ENCODE measurements at regions not wholly inside any gene's neighbourhood (a gene's known extent, or its start where the extent isn't known, plus 50 kb on each side); places are given as distances from the start of the nearest gene placed in this dataset.

DNA sequence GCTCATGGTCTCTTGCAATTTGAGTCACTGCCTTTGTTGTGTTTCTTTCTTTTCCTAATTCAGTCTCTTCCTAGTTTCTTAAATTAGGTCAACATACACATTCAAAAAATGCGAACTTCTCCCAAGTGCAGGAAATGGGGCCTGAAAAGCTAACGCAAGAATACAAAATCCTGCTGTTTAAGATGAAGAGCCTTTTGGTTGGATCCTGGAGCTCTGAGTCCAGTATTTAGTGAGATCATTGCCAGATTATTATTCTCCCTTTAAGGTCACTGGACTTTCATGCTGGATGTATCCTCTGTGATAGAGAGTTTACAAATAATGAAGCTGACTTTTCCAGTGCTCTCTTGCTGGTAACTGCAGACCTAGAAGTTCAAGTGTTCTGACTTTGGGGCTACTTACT lies 401.9 kb upstream of the MKI67 start:
- Histone ChIP-seq H3K27ac (ENCODE audit: low read depth, low read length) (no peak overlapping the region), H3K9ac (ENCODE audit: low read length) (no peak overlapping the region), H3K36me3 (ENCODE audit: control insufficient read depth, insufficient read depth, low read length) (no peaks in the 10 kb centered on the region), H3K27me3 (ENCODE audit: control insufficient read depth, insufficient read depth, low read length) (peaks cover 2% of the 10 kb centered on the region), H3K4me1 (ENCODE audit: control insufficient read depth, insufficient read depth, low read length) (no peaks in the 10 kb centered on the region), H3K4me3 (ENCODE audit: low read length) (no peak overlapping the region)

DNA sequence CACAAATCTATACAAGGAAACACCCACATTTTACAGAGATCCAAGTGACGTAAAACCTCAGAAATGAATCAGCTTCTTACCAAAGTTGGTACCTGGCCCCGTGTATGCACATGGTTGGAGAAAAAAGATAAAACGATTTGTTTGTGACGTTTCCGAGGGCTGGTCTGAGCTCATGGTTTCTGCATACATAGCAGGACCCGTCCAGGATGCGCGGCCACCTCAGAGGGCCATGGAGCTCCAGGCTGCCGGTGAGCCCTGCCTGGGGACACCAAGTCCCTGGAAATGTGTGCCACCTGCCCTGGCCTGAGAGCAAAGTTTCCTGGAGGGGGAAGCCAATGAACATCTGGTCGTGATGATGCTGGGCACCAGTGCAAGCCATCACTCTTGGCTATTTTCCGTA lies 402.6 kb upstream of the MKI67 start:
- no peaks in the 10 kb centered on the region for H3K36me3 ChIP-seq (ENCODE audit: control insufficient read depth, insufficient read depth, low read length)
- no peak overlapping the region for H3K9ac ChIP-seq (ENCODE audit: low read length)
- H3K4me1 ChIP-seq (ENCODE audit: control insufficient read depth, insufficient read depth, low read length), result no peaks in the 10 kb centered on the region
- peaks cover 2% of the 10 kb centered on the region for H3K27me3 ChIP-seq (ENCODE audit: control insufficient read depth, insufficient read depth, low read length)
- no peak overlapping the region for H3K4me3 ChIP-seq (ENCODE audit: low read length)
- no peak overlapping the region for H3K27ac ChIP-seq (ENCODE audit: low read depth, low read length)

DNA sequence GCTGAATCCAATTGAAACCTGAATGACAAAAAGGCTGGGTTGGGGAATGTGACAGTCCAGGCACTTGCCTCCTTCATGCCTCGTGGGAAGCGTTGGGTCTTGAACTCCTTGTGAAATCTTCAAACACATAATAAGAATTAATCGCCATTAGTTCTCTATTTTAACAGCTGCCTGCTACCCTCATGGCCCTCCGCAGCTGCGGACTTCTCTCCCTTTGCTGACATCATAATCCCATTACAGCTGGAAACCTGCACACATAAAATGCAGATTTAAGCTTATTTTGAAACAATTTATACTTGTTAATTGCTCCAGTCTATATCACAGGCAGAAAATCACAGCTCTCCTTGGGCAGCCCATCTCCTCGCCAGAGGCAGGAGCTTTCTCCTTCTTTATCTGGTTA lies 403.0 kb upstream of the MKI67 start:
- H3K27ac ChIP-seq (ENCODE audit: low read depth, low read length), result no peak overlapping the region
- H3K4me1 ChIP-seq (ENCODE audit: control insufficient read depth, insufficient read depth, low read length), result no peaks in the 10 kb centered on the region
- peaks cover 2% of the 10 kb centered on the region for H3K27me3 ChIP-seq (ENCODE audit: control insufficient read depth, insufficient read depth, low read length)
- no peak overlapping the region for H3K9ac ChIP-seq (ENCODE audit: low read length)
- H3K36me3 ChIP-seq (ENCODE audit: control insufficient read depth, insufficient read depth, low read length), result no peaks in the 10 kb centered on the region
- no peak overlapping the region for H3K4me3 ChIP-seq (ENCODE audit: low read length)

DNA sequence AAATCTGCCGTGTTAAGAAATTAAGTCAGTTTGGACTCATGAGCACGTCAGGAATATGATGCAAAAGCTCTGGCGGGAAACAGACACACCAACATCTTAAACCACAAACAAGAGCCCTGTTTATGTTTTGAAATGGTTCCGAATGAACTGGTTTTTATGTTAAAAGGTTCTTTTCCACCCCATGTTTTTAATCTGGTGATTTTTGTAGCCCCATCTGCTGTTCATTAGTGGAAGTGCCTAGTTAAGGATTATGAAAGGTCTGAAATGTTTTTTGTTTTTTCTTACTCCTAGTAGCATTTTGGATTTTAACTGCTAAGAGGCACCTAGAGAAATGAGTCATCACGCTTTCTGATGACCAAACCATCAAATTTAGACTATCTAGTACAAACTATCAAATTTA lies 404.1 kb upstream of the MKI67 start:
- Histone ChIP-seq H3K27me3 (ENCODE audit: control insufficient read depth, insufficient read depth, low read length) (peaks cover 2% of the 10 kb centered on the region), H3K4me1 (ENCODE audit: control insufficient read depth, insufficient read depth, low read length) (no peaks in the 10 kb centered on the region), H3K36me3 (ENCODE audit: control insufficient read depth, insufficient read depth, low read length) (no peaks in the 10 kb centered on the region), H3K27ac (ENCODE audit: low read depth, low read length) (no peak overlapping the region), H3K9ac (ENCODE audit: low read length) (no peak overlapping the region), H3K4me3 (ENCODE audit: low read length) (no peak overlapping the region)

DNA sequence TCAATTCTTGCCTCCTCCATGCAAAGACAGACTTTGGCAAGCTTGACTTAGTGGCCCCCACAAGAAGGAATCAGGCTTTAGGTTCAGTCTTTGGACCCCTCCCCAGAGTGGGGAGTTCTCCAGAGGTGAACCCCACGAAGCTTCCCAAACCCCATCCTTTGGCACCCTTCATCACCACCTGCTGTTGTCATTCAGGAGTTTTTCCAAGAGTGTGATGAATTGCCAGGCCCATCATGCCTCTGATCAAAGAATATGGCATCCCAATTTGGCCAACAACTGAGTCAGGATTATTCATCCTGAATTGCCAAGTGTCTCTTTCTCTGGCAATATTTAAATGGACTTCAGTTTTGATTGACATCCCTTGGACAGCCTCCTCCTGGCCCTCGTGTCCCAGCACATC lies 404.7 kb upstream of the MKI67 start:
- Histone ChIP-seq H3K27ac (ENCODE audit: low read depth, low read length) (no peak overlapping the region), H3K36me3 (ENCODE audit: control insufficient read depth, insufficient read depth, low read length) (no peaks in the 10 kb centered on the region), H3K4me3 (ENCODE audit: low read length) (no peak overlapping the region), H3K9ac (ENCODE audit: low read length) (no peak overlapping the region), H3K27me3 (ENCODE audit: control insufficient read depth, insufficient read depth, low read length) (peaks cover 2% of the 10 kb centered on the region), H3K4me1 (ENCODE audit: control insufficient read depth, insufficient read depth, low read length) (no peaks in the 10 kb centered on the region)

DNA sequence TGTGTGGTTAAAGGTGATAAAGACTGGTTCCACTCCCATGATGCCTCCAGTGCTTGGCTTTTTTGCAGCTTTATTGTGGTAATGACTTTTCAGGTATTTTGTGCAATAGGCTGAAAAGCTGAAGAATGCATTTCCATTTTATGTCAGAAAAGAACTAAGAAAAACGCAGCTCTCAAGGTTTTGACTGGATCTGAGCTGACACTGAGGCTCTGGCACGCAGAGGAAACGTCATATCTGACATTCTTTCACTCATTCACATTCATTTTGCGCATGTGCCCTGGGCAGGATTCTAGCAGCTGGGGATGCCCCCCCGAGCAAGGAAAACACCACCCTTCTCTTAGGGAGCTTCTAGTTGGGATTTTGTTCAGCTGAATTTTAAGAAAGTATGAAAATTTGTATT lies 408.5 kb upstream of the MKI67 start:
- Histone ChIP-seq H3K4me1 (ENCODE audit: control insufficient read depth, insufficient read depth, low read length) (no peaks in the 10 kb centered on the region), H3K9ac (ENCODE audit: low read length) (no peak overlapping the region)

DNA sequence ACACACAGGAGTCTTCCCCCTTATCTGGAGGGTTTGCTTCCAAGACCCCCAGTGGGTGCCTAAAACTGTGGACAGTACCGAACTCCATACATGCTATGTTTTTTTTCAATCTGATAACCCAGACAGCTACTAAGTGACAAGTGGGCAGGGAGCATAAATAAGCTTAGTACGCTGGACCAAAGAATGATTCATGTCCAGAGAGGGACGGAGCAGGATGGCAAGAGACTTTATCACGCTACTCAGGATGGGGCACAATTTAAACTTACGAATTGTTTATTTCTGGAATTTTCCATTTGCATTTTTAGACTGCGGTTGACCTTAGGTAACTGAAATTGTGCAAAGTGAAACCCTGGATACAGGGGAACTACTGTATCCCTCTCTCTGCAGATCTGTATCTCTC lies 410.0 kb upstream of the MKI67 start:
- H3K36me3 ChIP-seq (ENCODE audit: control insufficient read depth, insufficient read depth, low read length), result no peaks in the 10 kb centered on the region
- H3K4me3 ChIP-seq (ENCODE audit: low read length), result no peak overlapping the region
- no peak overlapping the region for H3K9ac ChIP-seq (ENCODE audit: low read length)
- H3K4me1 ChIP-seq (ENCODE audit: control insufficient read depth, insufficient read depth, low read length), result no peaks in the 10 kb centered on the region
- H3K27ac ChIP-seq (ENCODE audit: low read depth, low read length), result no peak overlapping the region
- peaks cover 2% of the 10 kb centered on the region for H3K27me3 ChIP-seq (ENCODE audit: control insufficient read depth, insufficient read depth, low read length)

More for the DNA sequence above, 408.5 kb upstream of the MKI67 start:
- Histone ChIP-seq H3K36me3 (ENCODE audit: control insufficient read depth, insufficient read depth, low read length) (no peaks in the 10 kb centered on the region), H3K27ac (ENCODE audit: low read depth, low read length) (no peak overlapping the region), H3K27me3 (ENCODE audit: control insufficient read depth, insufficient read depth, low read length) (peaks cover 2% of the 10 kb centered on the region), H3K4me3 (ENCODE audit: low read length) (no peak overlapping the region)

DNA sequence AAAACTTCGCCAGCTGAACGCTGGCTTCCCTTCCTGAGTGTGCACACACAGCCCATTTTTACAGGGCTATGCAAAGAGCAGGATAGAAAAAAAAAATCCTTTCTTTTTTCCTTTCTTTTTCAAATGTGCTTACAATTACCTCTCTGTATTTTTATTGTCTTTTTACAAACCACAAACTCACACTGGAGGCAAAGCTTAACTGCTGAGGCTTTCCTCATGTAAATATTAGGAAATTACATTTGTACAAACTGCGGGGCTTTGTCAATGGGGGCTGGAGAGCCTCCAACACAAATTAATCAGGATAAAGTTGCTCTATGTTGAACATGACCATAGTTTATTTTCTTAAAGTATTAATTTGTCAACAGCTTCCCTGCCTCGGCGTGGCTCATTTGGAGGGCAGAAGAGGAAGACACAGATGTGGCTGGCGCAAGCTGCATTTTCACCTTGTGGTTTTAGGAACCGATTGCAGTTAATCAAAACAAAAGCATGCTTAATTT lies 411.7 kb upstream of the MKI67 start:
- Histone ChIP-seq H3K27ac (ENCODE audit: low read depth, low read length) (no peak overlapping the region), H3K4me1 (ENCODE audit: control insufficient read depth, insufficient read depth, low read length) (peaks cover 2% of the 10 kb centered on the region), H3K36me3 (ENCODE audit: control insufficient read depth, insufficient read depth, low read length) (no peaks in the 10 kb centered on the region), H3K27me3 (ENCODE audit: control insufficient read depth, insufficient read depth, low read length) (no peaks in the 10 kb centered on the region), H3K9ac (ENCODE audit: low read length) (no peak overlapping the region), H3K4me3 (ENCODE audit: low read length) (no peak overlapping the region)

DNA sequence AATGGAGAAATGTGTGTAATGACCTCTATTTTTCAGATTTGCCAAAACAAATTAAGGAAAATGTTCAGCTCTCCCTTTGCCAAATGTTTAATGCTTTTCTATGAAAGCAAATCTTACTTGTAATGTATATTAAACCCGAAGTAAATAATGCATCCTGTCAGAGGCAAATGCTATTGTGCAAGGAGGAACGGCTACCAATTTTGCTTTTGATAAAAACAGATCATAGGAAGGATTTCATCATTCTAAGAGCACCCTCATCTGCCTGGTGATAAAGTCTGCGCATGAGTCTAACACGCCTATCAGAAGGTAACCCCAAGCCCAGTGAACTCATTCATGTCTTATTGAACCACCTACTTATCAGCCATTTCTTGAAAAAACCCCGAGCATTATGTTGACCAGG lies 412.4 kb upstream of the MKI67 start:
- Histone ChIP-seq H3K27me3 (ENCODE audit: control insufficient read depth, insufficient read depth, low read length) (no peaks in the 10 kb centered on the region), H3K4me3 (ENCODE audit: low read length) (no peak overlapping the region)

DNA sequence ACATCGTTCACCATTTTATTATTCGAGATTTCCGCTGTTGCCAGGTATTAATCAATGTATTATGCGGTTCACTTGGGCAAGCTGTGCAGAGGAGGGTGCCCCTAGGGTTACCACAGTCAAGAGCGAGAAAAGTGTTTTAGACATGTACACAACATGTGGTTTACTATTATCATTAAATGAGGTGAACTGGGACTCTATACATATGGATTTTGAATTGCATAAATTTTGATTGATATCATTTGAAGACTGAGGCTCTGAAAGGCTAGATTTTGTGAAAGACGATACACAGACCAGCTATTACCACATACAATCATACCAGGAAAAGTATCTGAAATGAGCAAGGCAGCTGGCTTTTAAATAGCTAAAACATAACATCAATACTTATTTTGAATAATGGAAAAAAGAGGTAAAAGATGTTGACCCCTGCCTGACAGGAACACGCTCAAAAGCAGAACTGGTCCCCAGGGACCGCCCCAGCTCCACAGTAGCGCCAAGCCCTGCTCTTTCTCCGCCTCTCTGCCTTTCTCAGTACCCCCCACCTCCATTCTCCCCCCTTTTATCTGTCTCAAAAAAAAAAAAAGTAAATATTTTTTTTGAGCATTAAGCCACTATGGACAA lies 413.4 kb upstream of the MKI67 start:
- no peaks in the 10 kb centered on the region for H3K27me3 ChIP-seq (ENCODE audit: control insufficient read depth, insufficient read depth, low read length)
- H3K4me3 ChIP-seq (ENCODE audit: low read length), result no peak overlapping the region
- no peaks in the 10 kb centered on the region for H3K36me3 ChIP-seq (ENCODE audit: control insufficient read depth, insufficient read depth, low read length)
- peaks cover 2% of the 10 kb centered on the region for H3K4me1 ChIP-seq (ENCODE audit: control insufficient read depth, insufficient read depth, low read length)
- H3K27ac ChIP-seq (ENCODE audit: low read depth, low read length), result no peak overlapping the region
- H3K9ac ChIP-seq (ENCODE audit: low read length), result no peak overlapping the region

More for the DNA sequence above, 412.4 kb upstream of the MKI67 start:
- H3K9ac ChIP-seq (ENCODE audit: low read length), result no peak overlapping the region
- peaks cover 2% of the 10 kb centered on the region for H3K4me1 ChIP-seq (ENCODE audit: control insufficient read depth, insufficient read depth, low read length)
- no peak overlapping the region for H3K27ac ChIP-seq (ENCODE audit: low read depth, low read length)
- no peaks in the 10 kb centered on the region for H3K36me3 ChIP-seq (ENCODE audit: control insufficient read depth, insufficient read depth, low read length)

DNA sequence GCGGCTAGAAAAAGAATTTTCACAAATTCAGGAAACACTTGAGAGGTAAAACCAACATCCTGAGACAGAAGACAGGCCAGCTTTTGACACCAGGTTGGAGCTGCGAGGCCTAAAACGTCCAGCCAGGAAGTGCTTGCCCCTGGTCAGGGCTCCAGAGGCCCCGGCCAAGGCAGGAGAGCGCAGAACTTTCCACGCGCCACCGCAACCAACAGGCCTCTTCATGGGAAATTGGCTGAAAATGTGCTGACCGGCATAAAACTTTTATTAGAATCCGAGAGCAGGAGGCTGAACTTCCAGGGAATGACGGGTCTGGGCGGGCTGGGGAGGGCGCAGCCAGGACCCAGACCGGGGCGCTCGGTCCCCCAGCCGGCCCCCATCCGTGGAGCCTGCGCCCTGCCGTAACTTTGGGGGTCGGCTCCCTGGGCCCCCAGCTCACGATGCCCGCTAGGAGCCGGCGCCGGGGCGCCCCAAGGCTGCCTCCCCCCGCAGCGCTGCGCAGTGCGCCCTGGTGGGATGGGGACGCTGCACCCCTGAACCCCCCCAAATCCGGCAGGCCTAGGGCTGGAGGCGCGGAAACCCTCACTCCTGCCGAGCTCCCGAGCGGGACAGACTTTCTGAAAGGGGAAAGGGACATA lies 414.0 kb upstream of the MKI67 start:
- Histone ChIP-seq H3K9ac (ENCODE audit: low read length) (no peak overlapping the region), H3K4me1 (ENCODE audit: control insufficient read depth, insufficient read depth, low read length) (peaks cover 2% of the 10 kb centered on the region), H3K27me3 (ENCODE audit: control insufficient read depth, insufficient read depth, low read length) (no peaks in the 10 kb centered on the region), H3K27ac (ENCODE audit: low read depth, low read length) (no peak overlapping the region), H3K4me3 (ENCODE audit: low read length) (no peak overlapping the region), H3K36me3 (ENCODE audit: control insufficient read depth, insufficient read depth, low read length) (no peaks in the 10 kb centered on the region)

DNA sequence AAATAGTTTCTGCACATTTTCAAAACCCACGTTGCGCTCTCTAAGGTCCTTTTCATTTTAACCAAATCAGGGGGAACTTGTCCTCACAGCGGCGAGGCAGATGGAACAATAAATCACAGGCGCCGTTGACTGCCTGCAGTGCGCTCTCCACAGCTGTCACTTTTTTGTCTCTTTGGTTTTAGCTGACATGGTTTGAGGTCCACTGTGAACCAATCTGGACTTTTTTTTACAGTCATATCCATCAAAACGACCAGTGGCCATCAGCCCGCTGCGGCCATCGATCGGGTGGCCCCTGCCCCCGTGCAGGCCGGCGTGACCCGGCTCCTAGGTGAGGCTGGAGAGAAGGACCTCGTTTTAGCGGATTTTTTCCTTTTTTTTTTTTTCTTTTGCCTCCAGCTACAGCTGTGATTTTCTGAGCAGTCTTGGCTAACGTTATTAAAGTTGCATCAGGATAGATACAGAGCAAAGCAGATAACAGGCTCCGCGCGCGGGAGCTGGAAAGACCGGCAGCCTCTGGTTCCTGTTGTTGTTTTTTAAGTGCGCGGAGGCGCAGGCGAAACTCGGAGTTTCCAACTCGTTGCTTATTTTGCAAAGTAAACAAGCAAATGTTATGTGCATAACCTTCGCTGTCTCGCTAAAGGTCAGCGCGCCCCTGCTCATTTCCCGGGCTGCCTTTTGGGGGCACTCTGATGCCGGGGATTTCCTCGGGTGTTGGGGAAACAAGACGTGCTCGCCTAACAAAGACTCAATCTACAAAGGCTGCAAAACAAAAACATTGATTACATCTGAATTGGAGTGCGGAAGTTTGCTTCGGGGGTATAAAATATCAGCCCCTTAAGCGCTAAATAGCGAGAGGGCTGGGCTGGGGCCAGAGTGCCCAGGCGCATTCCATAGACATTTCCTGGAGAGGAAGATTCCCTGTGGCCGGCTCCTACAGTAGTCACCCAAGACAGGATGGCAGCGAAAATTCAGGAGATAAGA lies 414.8 kb upstream of the MKI67 start:
- H3K4me3 ChIP-seq (ENCODE audit: low read length), result peak overlapping the region; percentile 36
- H3K27me3 ChIP-seq (ENCODE audit: control insufficient read depth, insufficient read depth, low read length), result no peaks in the 10 kb centered on the region
- no peak overlapping the region for H3K9ac ChIP-seq (ENCODE audit: low read length)
- peaks cover 2% of the 10 kb centered on the region for H3K4me1 ChIP-seq (ENCODE audit: control insufficient read depth, insufficient read depth, low read length)
- no peak overlapping the region for H3K27ac ChIP-seq (ENCODE audit: low read depth, low read length)
- H3K36me3 ChIP-seq (ENCODE audit: control insufficient read depth, insufficient read depth, low read length), result no peaks in the 10 kb centered on the region
